ENCODE measurements at regions not wholly inside any gene's neighbourhood (a gene's known extent, or its start where the extent isn't known, plus 50 kb on each side); places are given as distances from the start of the nearest gene placed in this dataset.

DNA sequence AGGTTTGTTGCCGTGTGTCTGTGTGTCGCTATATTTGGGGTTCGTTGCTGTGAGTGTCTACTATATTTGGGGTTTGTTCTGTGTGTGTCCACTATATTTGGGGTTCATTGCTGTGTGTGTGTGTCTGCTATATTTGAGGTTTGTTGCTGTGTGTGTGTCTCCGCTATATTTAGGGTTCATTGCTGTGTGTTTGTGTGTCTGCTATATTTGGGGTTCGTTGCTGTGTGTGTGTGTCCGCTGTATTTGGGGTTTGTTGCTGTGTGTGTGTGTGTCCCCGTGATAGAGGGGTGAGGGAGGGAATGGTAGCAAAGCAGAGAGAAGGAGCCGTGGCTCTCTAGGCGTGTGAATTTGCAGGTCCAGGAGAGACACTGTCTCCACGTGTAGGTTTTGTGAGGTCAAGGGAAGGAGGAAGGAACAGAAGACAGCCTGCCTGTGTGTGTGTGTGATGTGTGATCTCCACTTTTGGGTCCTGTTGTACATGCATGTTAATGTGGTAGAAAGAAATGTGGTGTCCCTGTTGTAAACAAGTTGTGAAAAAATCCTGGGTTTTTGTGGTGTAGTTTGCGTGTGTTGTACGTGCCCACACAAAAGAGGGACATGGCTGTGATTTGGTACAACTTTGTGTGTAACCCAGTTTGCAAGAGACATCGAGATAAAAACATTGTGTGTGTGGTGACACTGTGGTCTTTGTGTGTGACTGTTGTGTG, 56.3 kb upstream of the ECE1 start:
- no peak for DNase-seq

- peak; percentile 23 for DNase-seq
Observed at GRCh38 chr1:21344750-21345443, 54.6 kb upstream of the ECE1 start.

- DNase-seq = no peak
Observed at GRCh38 chr1:21344098-21344749, 54.0 kb upstream of the ECE1 start.

- DNase-seq = no peak
Observed at GRCh38 chr1:21342961-21343838, 52.9 kb upstream of the ECE1 start.

DNA sequence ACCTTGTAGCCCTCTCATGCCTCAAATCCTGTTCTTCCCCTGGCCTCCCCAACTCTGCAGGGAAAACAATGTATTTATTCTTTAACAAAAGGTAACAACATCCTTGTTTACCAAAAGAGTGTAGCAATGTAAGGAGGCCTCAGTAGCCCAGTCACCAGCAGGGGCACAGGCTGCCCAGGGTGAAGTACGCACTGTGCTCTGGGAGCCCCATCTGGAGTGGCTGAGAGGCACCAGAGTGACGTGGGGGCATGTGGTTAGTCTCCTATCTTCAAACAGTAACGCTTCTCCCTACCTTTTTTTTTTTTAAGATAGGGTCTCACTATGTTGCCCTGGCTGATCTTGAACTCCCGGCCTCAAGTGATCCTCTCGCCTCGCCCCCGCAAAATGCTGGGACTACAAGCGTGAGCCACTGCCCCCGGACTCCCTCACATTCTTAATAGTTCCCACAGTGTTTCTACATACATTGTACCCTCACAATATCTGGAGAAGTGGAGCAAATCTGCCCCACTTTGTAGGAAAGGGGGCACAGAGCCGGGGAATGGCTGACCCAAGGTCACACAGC, 51.3 kb upstream of the ECE1 start:
- DNase-seq = no peak

DNA sequence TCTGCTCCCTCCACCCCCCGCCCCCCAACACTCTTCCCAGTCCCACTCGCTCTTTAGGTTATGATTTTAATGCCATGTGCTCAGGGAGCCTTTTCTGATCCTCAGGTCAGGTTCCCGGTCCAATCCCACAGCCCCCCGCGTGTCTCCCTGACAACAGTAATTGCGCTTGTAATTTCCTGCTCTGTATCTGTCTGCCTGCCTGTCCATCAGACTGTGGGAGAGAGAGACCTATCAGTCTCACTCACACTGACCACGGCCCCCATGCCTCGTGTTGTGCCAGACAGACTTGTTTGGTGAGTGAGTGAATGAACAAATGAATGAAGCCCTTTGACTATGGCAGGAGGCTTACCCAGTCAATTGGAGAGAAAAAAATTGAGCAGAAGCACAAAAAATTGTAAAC, 50.8 kb upstream of the ECE1 start:
- DNase-seq = no peak

GRCh38 chr1:21340230-21340945, 50.1 kb upstream of the ECE1 start:
- DNase-seq = no peak

Measured in activated gamma-delta T cell treated with Interleukin-2 at 50 U/mL for 16 hours (primary cell).